ENCODE measurements at regions not wholly inside any gene's neighbourhood (a gene's known extent, or its start where the extent isn't known, plus 50 kb on each side); places are given as distances from the start of the nearest gene placed in this dataset.

- no peak for TF ChIP-seq POLR2A (IDR thresholded peaks at IDR 0.05)
- no peak for TF ChIP-seq CTCF (IDR thresholded peaks at IDR 0.05)
- no peak for TF ChIP-seq POLR2AphosphoS5 (IDR thresholded peaks at IDR 0.05)
- TF ChIP-seq EP300 (IDR thresholded peaks at IDR 0.05): no peak
These were observed 560.6 kb downstream of the CSNK1G3 start for GRCh38 chr5:124072570-124072969.
